ENCODE measurements at regions not wholly inside any gene's neighbourhood (a gene's known extent, or its start where the extent isn't known, plus 50 kb on each side); places are given as distances from the start of the nearest gene placed in this dataset.

DNA sequence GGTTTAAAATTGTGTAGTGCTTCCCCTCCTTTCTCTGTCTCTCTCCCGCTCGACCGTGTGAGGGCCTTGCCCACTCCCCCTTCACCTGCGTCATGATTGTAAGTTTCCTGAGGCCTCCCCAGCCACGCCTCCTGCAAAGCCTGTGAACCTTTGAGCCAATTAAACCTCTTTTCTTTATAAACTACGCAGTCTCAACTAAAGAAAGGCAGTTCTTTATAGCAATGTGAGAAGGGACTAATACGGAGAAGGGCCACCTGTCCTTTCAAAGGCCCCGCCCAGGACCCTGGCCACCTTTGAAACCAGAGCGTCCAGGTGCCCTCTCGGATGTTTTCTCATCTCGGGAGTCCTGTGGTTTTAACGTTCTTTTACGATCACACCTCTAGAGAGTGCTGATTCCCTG, 741.5 kb downstream of the BRD1 start:
- DNase-seq (ENCODE audit: low read depth), result no peak

DNA sequence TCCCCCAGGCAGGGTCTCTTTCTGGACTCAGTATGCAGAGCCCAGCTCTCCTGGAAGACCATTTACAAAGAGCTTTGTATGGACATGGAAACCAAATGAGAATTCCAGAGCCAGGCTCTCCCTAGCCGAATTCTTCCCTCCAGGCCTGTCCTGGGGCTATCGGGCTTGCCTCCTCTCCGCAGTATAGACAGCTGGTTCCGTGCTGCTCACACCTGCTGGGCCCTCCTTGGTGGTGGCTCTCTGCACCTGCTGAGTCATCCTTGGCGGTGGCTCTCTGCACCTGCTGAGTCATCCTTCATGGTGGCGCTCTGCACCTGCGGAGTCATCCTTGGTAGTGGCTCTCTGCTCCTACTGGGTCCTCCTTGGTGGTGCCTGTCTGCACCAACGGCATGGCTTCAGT, 743.5 kb downstream of the BRD1 start:
- no peak for DNase-seq (ENCODE audit: low read depth)

DNA sequence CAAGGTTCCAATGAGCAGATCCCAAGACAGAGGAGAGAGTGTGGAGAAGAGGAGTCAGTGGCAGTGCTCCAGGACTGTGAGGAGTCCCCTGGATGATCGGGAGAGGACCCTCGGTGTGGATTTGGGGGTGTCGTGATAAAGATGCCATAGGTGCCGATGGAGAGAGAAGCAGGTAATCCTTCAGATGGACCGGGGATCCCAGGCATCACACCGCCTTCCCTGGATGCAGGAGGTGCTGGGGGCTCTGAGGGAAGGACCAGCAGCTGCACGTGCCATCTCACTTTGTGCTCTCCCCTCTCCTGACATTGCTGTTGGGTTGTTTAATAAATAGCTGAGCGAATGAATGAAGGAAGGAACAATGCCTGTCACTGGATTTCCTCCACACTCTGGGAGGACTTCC, 744.1 kb downstream of the BRD1 start:
- DNase-seq (ENCODE audit: low read depth), result no peak

DNA sequence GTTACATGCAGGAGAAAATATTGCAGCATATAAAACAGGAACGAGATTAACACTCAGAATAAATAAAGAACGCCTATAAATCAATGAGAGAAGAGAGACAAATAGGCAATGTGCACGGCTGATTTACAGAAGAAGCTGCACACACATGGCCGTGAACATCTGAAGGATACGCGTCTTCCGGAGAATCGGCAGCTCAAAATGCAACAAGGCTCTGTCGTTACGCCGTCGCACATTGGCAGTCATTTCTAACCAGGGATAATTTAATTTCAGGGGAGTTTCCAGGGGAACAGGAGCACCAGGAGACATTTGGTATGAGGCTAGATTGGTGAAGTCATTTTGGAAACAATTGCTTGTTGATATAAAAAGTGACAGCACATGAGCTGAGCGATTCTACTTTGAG, 745.2 kb downstream of the BRD1 start:
- no peak for DNase-seq (ENCODE audit: low read depth)

DNA sequence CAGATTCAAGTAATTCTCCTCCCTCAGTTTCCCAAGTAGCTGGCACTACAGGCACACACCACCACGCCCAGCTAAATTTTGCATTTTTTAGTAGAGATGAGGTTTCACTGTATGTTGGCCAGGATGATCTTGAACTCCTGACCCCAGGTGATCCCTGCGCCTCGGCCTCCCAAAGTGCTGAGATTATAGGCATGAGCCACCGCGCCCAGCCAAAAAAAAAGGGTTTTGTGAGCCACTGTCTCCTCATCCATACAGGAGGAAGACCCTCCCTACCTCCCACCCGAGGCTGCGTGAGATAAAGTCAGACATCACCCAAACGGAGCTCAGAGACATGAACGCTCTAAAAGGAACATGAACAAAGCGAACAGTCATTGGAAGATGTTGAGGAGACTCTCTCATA, 745.7 kb downstream of the BRD1 start:
- DNase-seq (ENCODE audit: low read depth), result no peak

DNA sequence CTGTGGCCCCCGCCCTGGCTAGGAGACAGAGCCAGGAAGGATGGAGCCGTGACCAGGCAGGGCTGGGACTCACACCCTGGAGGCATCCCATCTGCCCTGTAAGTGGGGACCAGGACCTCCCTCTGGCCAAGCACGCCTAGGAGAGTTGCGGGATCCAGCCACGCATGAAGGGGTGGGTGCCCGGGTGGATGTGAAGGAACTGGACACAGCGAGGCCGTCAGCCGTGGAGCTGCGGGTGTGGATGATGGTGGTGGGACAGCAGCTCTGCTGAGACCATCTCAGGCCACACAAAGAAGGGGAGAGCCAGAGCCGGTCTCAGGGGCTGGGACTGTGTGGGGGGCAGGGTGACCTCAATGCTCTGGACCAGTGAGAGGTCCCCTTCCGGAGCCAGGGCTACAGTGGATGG, 746.4 kb downstream of the BRD1 start:
- DNase-seq (ENCODE audit: low read depth), result no peak

DNA sequence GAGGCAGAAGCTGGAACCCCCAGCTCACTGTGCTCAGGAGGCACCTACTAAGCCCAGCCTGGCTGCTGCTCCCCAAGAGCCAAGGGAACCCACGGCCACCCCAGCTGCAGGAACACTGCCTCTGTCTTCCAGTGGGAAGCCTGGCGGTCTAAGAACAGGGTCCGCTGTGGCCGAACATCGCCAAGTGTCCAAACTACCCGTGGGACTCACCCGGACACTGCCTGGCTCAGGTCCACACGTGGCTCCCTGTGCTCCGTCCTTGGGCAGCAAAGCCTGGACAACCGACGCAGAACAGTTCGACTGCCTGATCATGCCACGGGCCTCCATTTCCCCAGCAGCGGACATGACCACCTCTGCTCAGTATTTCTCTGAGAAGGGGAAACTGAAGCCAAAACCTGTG, 747.0 kb downstream of the BRD1 start:
- no peak for DNase-seq (ENCODE audit: low read depth)

DNA sequence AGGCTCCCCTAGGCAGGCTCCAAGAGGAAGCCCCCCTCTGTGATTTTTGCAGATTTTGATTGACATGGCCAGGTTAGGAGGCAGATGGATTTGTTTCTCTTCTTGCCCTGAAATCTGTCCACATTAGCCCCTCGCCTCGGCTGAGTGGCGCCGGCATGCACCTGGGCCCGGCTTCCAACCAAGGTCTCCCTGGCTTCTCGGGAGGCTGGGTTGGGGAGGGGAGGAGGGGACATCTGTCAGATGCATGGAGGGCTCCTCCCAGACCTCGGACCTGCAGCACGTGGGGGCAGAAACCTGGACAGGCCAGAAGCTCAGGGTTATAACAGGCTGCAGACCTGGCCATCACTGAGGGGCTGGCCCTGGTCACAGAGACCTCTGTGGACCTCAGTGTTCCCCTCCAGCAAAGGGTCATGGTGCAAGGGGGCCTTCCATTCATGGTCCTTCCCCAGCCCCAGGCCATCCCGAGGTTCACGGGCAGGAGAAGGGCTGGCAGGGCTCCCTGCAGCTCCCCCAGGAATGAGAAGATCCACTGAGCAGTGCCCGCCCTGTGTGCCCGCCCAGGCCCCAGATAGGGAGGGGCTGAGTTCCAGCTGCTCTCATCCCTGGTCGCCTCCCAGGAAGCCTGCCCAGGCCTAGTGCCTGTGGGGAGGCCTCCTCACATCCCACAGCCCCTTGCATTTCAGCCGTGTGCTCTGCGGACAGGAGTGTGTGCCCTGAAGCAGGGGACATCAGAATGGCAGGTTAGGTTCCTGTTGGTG, 747.8 kb downstream of the BRD1 start:
- no peak for DNase-seq (ENCODE audit: low read depth)

DNA sequence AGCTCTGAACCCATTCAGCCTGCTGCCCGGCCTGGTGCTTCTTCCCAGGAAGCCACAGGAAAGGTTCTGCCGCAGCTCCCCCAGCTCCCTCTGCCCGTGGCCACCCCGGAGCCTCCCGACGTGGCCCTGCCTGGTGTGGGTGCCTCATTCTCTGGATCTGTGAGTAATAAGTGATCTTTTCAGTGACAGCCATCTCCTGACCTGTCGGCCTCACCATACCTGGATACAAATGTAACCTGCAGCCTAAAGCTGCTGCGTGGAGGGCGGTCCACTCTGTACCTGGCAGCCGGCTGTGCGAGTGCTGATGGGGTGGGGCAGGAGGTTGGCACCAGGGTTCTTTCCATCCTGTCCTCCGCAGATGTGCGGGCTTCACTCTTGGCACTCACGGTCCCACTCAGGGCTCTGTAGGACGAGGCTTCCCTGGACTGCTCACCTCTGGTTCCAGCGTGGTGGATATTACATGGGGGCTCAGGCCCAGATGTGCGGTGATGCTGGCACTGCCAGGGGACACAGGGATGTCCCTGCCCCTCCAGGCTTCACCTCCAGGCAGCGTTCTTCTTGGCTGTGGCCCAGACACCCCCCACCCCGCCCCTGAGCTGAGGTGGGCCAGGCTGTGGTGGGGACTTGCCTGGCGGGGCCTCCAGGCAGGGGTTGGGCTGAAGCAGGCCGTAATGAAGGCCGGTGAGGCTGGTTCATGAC, 748.5 kb downstream of the BRD1 start:
- no peak for DNase-seq (ENCODE audit: low read depth)

DNA sequence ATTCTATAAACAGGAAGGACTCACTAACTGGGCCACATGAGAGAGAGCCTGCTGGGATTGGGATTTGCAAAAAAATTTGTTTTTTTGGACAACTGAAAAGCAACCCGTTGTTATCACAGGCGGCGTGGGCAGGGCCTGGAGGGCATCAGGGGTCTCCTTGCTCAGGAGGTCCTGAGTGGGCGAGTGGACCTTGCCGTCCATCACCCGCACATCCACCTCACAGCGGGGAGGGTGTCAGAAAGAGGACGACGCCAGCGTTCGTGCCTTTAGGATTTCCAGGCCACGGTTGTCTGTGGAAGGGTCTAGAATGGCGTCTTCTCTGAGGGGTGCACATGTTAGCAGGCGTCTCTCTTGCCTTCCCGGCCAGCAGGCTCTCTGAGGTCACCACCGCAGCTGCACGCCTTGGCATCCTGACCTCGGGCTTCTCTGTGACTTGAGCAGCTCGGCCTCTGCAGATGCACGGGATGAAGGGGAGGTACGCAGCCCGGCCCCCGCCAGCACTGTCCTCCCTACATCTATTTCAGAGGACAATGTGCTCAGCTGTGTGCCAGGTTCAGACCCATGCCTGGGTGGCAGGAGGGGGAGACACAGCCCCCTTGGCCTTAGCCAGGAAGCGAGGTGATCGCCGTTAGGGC, 749.5 kb downstream of the BRD1 start:
- DNase-seq (ENCODE audit: low read depth), result no peak

DNA sequence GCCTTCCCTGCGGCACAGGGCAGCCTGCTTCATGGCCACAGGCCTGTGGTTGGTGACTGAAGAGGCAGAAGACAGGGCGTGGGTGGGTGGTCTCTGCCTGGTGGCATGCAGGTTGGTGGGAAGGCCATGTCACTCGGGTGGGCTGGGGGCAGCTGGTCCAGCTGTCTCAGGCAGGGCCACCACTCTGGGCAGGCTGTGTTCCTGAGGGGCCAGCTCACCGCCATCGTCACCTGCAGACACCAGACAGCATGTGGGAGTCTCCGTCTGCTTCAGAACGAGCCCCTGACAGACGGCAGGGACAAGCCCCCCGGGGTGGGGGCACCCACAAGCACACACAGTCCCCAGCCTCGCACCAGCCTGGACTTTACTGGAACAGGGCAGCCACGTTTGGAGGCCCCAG, 750.1 kb downstream of the BRD1 start:
- DNase-seq (ENCODE audit: low read depth), result no peak

DNA sequence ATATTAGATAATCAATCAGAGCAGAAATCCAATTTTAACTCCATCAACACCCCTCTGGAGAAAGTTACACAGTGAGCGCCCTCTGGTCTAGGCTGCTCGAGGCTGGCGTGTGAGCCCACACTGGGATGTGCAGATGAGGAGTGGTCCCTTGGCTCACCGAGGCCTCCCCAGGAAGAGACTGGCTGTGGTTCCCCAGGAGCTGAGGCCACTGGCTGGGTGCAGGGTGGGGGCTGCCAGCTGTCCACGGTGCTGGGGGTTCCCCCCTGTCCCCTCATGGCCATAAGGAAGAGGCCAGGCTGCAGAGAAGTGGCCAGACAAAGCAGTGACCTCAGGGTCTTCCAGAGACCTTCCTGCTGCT, 750.7 kb downstream of the BRD1 start:
- DNase-seq (ENCODE audit: low read depth), result no peak

DNA sequence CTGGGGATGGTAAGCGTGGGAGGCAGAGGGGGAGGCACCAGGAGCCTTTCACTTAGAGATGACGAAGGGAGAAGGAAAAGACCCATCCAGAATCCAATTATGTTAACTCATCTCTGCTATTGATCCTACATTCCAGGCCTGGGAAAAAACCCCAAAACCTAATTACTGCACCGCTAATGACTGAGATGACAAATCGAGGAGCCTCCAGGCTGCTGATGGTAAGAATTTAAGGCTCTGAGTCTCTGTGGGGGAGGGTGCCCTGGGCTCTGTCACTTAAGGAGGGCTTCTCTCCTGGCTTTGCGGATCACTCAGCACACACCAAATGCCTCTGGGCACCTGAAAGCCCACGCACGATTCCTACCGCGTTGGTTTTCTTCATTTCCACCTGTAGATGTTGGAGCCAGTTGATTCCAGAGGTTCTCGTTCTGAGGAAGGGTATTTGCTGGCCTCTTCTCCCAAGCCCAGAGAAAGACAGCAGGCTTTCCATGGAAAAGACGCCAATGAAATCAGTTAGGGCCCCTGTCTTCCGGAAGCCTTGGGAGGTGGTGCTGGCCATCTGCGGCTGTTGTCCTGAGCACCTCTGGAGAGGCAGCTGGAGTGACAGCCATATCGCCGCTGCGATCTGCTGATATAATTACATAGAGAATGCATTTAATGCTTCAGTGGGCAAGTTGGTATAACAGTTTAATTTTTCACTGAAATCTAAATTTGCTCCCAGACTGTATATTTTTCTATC, 751.2 kb downstream of the BRD1 start:
- DNase-seq (ENCODE audit: low read depth), result no peak

DNA sequence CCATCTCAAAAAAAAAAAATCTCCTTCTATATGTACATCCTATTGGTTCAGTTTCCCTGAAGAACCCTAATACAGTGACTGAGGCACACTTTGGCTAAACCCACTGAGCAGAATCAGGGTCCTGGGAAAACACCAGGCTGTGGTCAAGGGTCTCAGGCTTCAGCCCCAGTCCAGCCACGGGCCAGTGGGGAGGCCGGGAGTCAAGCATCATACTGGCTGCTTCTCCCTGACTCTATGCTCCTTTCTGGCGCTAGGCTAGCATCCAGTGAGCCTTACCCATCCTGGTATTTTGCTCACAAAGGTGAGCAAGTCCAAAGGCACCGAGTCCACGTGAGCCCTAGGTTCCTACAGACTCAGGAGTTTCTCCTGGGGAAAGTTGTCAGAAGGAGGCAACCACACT, 752.5 kb downstream of the BRD1 start:
- no peak for DNase-seq (ENCODE audit: low read depth)

DNA sequence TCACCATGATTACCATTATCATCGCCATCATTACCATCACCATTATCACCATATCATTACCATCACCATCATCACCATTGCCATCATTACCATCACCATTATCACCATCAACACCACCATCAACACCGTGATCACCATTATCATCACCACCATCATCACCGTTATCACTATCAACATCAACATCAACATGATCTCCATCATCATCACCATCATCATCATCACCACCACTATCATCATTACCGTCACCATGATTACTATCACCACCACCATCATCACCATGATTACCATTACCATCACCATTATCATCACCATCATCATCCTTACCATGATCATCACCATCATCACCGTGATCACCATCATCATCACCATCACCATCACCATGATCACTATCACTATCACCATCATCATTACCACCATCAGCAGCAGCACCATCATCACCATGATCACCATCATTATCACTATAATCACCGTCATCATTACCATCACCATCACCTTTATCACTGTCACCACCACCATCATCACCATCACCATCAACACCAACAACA, 753.7 kb downstream of the BRD1 start:
- no peak for DNase-seq (ENCODE audit: low read depth)

DNA sequence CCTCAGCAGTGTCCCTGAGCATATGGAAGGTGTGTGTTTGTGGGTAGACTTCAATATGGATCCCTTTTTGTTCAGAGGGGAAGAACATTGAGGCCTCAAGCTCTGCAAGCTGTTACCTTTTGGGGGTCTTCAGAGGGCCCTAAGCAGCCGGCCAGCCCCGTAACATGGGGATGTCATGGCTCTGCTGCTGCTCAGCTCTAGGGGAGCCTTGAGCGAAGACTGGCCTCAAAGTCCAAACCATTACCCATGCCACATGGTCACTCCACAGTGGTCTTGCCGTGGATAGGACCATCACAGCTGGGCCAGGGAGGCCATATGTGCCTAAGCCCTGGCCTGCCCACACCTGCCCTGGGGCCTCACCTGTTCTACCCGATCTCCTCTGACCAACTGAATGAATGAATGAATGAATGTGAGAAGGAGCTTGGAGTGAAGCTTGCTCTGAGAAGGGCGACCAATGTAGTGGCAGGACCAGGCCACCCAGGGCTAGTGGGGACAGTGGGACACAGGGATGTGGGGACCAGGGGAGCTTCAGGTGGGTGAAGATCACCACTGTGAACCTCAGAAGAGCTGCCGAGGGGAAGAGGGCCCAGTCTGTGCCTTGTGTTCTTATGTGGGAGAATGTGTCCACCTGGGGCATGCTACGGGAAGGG, 754.6 kb downstream of the BRD1 start:
- no peak for DNase-seq (ENCODE audit: low read depth)

DNA sequence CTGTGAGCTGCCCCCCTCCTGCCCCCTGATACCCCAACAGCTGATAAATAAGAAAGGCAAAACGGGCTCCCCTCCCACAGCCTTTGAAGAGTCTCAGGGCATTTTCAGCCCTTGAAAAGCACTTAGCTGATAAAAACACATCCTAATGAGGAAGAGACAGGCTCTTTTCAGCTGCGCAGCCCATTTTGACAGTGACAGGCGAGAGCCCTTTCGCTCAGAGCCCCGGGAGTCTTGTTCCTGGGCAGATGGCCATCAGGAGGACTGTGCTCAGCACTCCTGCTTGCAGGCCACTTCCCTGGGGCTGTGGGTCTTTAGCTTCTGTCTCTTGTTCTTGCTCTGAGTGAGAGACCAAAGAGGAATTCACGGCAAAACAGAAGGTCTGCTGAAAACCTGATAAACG, 757.2 kb downstream of the BRD1 start:
- no peak for DNase-seq (ENCODE audit: low read depth)

DNA sequence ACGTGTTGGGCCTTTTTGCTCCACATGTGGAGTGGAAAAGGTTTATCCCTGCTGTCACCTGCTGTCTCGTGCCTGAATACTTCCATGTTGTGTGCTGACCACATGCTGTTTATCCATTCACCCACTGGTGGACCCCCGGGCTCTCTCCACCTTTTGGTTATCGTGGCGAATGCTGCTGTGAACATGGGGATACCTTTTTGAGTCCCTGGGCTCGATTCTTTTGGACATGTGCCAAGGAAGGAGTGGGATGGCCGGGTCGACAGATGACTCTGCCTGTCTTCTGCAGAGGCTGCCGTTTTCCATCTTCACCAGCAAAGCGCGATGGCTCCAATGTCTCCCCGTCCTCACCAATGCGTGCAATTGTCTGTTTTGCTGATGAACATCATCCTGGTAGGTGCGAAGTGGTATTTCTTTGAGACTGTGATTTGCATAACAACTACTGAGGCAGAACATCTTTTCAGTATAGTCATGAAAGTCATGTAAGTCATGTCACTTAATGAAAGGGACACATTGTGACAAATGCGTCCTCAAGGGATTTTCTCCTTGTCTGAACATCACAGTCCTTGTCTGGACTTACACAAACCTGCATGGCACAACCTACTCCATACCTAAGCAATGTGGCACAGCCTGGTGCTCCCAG, 758.7 kb downstream of the BRD1 start:
- no peak for DNase-seq (ENCODE audit: low read depth)

DNA sequence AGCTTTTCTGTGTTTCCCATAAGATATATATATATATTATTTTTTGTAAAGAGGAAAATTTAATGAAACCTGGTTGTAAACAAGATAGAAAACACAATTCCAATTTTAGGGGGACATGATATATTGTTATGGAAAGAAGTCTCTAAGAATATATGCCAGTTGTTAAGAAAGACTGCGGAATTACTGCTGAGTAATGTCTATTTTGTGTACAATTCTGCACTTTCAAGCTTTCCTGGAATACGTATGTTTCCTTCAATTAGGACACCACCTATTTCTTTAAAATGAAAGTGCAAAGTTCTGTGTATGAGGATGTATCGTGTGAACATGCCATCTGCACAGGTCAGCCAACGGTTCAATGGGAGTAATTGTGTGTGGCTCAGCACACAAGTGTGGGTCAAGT, 760.2 kb downstream of the BRD1 start:
- DNase-seq (ENCODE audit: low read depth), result no peak

DNA sequence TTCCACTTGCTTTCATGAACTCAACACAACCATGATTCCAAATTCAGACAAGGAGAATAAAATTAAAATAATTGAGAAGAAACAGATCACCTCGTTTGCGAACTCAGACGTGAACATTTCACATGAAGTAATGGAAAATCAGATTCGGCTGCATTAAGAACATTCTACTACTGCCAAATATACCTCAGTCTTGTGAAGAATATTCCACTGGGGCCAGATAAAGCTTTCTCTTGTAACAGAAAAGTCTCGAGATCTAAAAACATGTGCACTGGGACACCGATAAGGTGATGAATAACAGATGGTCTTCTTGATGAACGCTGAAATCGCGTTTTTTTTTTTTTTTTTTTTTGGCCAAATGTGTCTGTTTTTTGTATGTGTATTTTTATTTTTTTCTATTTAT, 761.1 kb downstream of the BRD1 start:
- DNase-seq (ENCODE audit: low read depth), result no peak

DNA sequence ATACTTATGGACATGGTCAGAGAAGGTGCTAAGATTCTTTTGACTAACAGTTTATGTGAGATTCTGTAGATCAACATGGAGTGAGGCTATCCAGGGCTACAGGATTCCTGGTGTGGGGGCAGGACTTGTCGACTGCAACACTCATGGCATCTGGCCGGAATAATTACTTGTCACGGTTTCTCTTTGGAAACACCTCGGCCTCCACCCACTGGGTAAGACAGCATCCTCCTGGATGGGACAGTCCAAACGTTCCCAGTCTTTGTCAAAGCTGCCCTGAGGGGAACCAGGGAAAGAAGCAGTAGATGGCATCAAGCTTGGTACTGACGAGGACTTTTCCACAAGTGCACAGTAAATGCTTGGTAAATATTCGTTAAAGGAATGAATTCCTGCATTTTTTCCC, 762.8 kb downstream of the BRD1 start:
- DNase-seq (ENCODE audit: low read depth), result no peak
